ENCODE measurements at regions not wholly inside any gene's neighbourhood (a gene's known extent, or its start where the extent isn't known, plus 50 kb on each side); places are given as distances from the start of the nearest gene placed in this dataset.

DNA sequence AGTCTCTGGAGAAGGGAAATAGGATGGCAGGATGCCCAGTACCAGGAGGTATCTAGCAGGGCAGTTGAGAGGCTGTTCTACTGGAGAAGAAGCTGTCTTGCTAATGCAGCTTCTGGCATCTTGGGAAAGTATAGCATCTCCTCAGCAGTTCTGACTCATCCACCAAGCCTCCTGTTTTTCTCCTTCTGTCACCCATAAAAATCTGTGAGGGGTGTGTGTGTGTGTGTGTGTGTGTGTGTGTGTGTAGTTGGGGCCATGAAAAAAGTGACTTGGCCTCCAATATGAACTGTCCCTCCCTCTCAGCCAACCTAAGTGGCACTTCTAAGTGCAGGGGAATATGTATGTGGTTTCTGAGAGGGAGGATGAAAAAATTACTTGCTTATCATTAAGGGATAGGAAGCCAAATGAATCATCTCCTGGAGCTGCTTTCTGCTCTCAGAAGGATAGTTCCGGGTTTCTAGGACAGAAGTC lies 83.9 kb downstream of the CBLN2 start:
- TF ChIP-seq, protein P1, sequence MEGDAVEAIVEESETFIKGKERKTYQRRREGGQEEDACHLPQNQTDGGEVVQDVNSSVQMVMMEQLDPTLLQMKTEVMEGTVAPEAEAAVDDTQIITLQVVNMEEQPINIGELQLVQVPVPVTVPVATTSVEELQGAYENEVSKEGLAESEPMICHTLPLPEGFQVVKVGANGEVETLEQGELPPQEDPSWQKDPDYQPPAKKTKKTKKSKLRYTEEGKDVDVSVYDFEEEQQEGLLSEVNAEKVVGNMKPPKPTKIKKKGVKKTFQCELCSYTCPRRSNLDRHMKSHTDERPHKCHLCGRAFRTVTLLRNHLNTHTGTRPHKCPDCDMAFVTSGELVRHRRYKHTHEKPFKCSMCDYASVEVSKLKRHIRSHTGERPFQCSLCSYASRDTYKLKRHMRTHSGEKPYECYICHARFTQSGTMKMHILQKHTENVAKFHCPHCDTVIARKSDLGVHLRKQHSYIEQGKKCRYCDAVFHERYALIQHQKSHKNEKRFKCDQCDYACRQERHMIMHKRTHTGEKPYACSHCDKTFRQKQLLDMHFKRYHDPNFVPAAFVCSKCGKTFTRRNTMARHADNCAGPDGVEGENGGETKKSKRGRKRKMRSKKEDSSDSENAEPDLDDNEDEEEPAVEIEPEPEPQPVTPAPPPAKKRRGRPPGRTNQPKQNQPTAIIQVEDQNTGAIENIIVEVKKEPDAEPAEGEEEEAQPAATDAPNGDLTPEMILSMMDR (IDR thresholded peaks at IDR 0.05) = no peak
- TF ChIP-seq POLR2A (IDR thresholded peaks at IDR 0.05) = no peak
